ENCODE measurements at regions not wholly inside any gene's neighbourhood (a gene's known extent, or its start where the extent isn't known, plus 50 kb on each side); places are given as distances from the start of the nearest gene placed in this dataset.

DNA sequence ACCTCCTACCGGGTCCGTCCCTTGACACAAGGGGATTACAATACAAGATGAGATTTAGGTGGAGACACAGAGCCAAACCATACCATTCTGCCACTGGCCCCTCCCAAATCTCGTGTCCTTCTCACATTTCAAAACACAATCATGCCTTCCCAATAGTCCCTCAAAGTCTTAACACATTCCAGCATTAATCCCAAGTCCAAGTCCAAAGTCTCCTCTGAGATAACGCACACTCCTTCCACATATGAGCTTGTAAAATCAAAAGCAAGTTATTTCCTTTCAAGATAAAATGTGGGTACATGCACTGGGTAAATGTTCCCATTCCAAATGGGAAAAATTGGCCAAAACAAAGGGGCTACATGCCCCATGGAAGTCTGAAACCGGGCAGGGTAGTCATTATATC is 463.9 kb upstream of the CDH9 start:
- CTCF ChIA-PET: no interaction called here
- TF ChIP-seq CTCF (IDR thresholded peaks at IDR 0.05; ENCODE audit: control extremely low read depth, extremely low read depth, low read depth, missing control alignments): no peak
- no peak for DNase-seq (ENCODE audit: extremely low spot score)
- POLR2A ChIA-PET: no interaction called here

GRCh38 chr5:27497491-27497890 is 459.1 kb upstream of the CDH9 start:
- DNase-seq (ENCODE audit: extremely low spot score): no peak
- ChIA-PET POLR2A (no interaction called here), CTCF (interaction anchor here (1.5 kb wide), 1 partner anchor 11 kb away, joined by 5 read pairs; no protein-coding TSS in a partner anchor)
- no peak for TF ChIP-seq CTCF (IDR thresholded peaks at IDR 0.05; ENCODE audit: control extremely low read depth, extremely low read depth, low read depth, missing control alignments)

DNA sequence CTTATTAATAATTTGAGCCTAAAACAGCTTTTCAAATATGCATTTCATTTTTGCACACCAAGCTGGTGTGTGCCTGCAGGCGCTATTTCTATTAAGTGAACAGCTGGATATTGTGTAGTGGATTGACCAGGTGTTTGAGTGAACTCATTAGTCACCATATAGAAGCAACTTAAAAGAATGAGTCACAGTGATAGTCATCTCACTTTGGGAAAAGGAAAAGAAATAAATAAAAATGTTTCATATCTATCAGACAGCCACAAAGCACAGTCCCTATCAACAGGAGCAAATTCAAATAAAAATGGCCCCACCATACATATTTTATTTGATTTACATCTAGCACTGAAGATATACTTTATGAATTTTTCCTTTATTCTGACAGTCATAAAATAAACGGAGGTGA is 456.5 kb upstream of the CDH9 start:
- TF ChIP-seq CTCF (IDR thresholded peaks at IDR 0.05; ENCODE audit: control extremely low read depth, extremely low read depth, low read depth, missing control alignments): no peak

DNA sequence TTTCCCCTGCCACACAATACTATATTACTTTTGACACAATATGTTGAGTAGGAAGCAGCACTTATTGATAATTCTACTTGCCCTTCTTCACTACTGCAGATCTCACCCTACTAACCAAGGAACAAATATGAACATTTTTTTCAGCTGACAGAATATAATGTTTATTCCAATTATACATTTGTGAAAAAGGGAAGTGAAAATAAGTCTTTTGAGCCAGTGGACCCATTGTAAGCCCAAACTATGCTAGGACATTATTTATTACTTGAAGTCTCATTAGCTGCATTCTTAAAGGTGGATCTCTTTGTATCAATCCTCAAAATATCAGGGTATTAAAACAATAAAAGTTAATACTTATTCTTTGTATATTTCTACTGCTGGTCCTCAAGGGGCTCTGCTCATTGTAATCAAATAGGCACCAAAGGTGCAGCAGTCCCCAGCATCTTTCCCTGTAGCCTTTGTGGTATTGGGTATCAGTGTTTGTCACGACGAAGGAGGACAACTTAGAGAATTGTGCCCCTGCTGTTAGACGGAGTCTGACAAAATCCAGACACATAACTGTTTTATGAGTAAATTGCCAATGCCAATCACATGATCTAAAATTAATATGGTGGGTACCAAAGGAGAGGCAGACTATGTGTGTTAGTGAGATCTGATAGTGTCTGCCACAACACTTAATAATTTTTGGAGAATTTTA is 453.5 kb upstream of the CDH9 start:
- DNase-seq (ENCODE audit: extremely low spot score): no peak
- ChIA-PET POLR2A (no interaction called here), CTCF (no interaction called here)
- TF ChIP-seq CTCF (IDR thresholded peaks at IDR 0.05; ENCODE audit: control extremely low read depth, extremely low read depth, low read depth, missing control alignments): no peak

More for the DNA sequence above, 456.5 kb upstream of the CDH9 start:
- no peak for DNase-seq (ENCODE audit: extremely low spot score)
- CTCF ChIA-PET: no interaction called here
- POLR2A ChIA-PET: no interaction called here

GRCh38 chr5:27491047-27491446 is 452.7 kb upstream of the CDH9 start:
- no peak for TF ChIP-seq CTCF (IDR thresholded peaks at IDR 0.05; ENCODE audit: control extremely low read depth, extremely low read depth, low read depth, missing control alignments)
- no peak for DNase-seq (ENCODE audit: extremely low spot score)
- POLR2A ChIA-PET: no interaction called here
- CTCF ChIA-PET: no interaction called here

GRCh38 chr5:27489701-27490100 is 451.3 kb upstream of the CDH9 start:
- CTCF ChIA-PET: no interaction called here
- no peak for TF ChIP-seq CTCF (IDR thresholded peaks at IDR 0.05; ENCODE audit: control extremely low read depth, extremely low read depth, low read depth, missing control alignments)
- no peak for DNase-seq (ENCODE audit: extremely low spot score)
- POLR2A ChIA-PET: no interaction called here

All from GM10248 (cell line).